Smooth muscle cell (in vitro differentiated cells): ENCODE measurements at regions not wholly inside any gene's neighbourhood (a gene's known extent, or its start where the extent isn't known, plus 50 kb on each side); places are given as distances from the start of the nearest gene placed in this dataset.

Source experiments
- DNase-seq: peaks from one replicate; lab custom pipeline; 2025; ENCODE audit not compliant: unreplicated experiment; lab: John Stamatoyannopoulos, UW
- H2AFZ ChIP-seq: fragments of 200-600 bp; sonication (generic); 2 replicates; pipeline ENCODE4 v1.6.0; 2016; ENCODE audit warnings: antibody characterized with exemption, low read depth, mild to moderate bottlenecking
- H3F3A ChIP-seq: fragments of 200-600 bp; sonication (generic); 2 replicates; pipeline ENCODE4 v1.6.0; 2017; ENCODE audit warnings: antibody characterized with exemption, low read depth
- H3K27ac ChIP-seq: fragments of 200-600 bp; sonication (generic); 2 replicates; pipeline ENCODE4 v1.5.1; 2016; ENCODE audit warnings: low read depth, mild to moderate bottlenecking
- H3K27me3 ChIP-seq: fragments of 200-600 bp; sonication (generic); 2 replicates; pipeline ENCODE4 v1.6.1; 2016; ENCODE audit warnings: low read depth, mild to moderate bottlenecking
- H3K36me3 ChIP-seq: fragments of 200-600 bp; sonication (generic); 2 replicates; pipeline ENCODE4 v1.5.1; 2016; ENCODE audit warnings: low read depth
- H3K4me1 ChIP-seq: fragments of 200-600 bp; sonication (generic); 2 replicates; pipeline ENCODE4 v1.5.1; 2016; ENCODE audit warnings: low read depth
- H3K4me2 ChIP-seq: fragments of 200-600 bp; sonication (generic); 2 replicates; pipeline ENCODE4 v1.6.0; 2016; ENCODE audit warnings: mild to moderate bottlenecking
- H3K4me3 ChIP-seq: fragments of 200-600 bp; sonication (generic); 2 replicates; pipeline ENCODE4 v1.5.1; 2016; ENCODE audit warnings: mild to moderate bottlenecking
- H3K79me2 ChIP-seq: fragments of 200-600 bp; sonication (generic); 2 replicates; pipeline ENCODE4 v1.6.0; 2016; ENCODE audit warnings: low read depth, mild to moderate bottlenecking
- H3K9ac ChIP-seq: fragments of 200-600 bp; sonication (generic); 2 replicates; pipeline ENCODE4 v1.6.0; 2016; ENCODE audit warnings: low read depth
- H3K9me3 ChIP-seq: fragments of 200-600 bp; sonication (generic); replicated peaks from 2 replicates; pipeline ENCODE4 v1.5.1; 2016; ENCODE audit warnings: low read depth
- H4K20me1 ChIP-seq: fragments of 200-600 bp; sonication (generic); 2 replicates; pipeline ENCODE4 v1.6.0; 2016; ENCODE audit warnings: low read depth
- WGBS: methylation state at CpG from one replicate; pipeline ENCODE4 v1.1.7; 2016; ENCODE audit warnings: low lambda C conversion rate; 5-methylcytosine and 5-hydroxymethylcytosine counted together
- TF ChIP-seq, protein P1 (sequence below): fragments of 200-600 bp; sonication (generic); IDR thresholded peaks from 2 replicates; pipeline ENCODE4 v1.5.1; 2017; ENCODE audit warnings: borderline replicate concordance, mild to moderate bottlenecking, antibody characterized with exemption; ENCODE audit not compliant: insufficient read depth, poor library complexity, severe bottlenecking

DNA sequence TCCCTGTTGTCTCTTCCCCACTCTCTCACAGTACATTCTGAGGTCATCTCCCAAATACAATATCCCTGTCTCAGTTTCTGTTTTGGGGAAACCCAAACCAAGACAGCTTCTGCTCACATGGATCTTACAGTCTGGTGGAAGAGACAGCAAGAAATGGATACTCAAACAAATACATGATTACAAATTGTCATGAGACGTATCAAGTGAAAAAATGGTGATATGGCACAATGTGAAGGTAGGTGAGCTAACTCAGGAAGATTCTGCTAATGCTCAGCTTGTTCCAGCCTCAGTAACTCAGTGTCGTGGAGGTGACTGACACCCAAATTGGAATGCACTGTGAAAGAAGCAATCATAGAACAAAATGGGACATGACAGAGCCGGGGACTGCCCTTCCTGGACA is 68.3 kb downstream of the CHST1 start:
- no peak overlapping the region for H2AFZ ChIP-seq
- 86% methylated on average over 3 of the region's 3 CpGs for WGBS
- H4K20me1 ChIP-seq, result no peaks in the 10 kb centered on the region

DNA sequence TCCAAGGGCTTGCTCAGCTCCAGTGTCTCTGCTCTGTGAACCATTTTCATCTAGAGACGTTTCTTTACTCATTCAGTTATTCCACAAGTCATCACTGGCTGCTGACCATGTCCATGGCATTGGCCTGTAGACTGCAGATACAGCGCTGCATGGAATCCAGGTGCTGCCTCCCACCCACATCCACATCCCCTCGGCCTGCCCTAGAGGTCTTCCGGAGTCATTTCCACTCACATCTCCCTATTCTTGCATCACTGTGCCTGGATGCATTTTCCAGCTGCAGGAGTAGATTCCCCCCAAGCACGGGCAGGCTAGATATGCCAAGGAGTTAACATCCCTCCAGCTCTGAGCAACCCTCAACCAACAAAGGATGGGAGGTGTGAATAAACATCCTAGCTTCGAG is 68.9 kb downstream of the CHST1 start:
- Histone ChIP-seq H3F3A (no peaks in the 10 kb centered on the region), H3K4me1 (no peaks in the 10 kb centered on the region), H3K9me3 (no peaks in the 10 kb centered on the region), H3K79me2 (no peaks in the 10 kb centered on the region), H3K27me3 (peaks cover 36% of the 10 kb centered on the region), H3K9ac (no peak overlapping the region), H4K20me1 (no peaks in the 10 kb centered on the region), H3K27ac (no peak overlapping the region), H3K4me2 (no peak overlapping the region), H2AFZ (no peak overlapping the region), H3K4me3 (no peak overlapping the region), H3K36me3 (no peaks in the 10 kb centered on the region)
- DNase-seq, result no peak
- TF ChIP-seq, protein P1, sequence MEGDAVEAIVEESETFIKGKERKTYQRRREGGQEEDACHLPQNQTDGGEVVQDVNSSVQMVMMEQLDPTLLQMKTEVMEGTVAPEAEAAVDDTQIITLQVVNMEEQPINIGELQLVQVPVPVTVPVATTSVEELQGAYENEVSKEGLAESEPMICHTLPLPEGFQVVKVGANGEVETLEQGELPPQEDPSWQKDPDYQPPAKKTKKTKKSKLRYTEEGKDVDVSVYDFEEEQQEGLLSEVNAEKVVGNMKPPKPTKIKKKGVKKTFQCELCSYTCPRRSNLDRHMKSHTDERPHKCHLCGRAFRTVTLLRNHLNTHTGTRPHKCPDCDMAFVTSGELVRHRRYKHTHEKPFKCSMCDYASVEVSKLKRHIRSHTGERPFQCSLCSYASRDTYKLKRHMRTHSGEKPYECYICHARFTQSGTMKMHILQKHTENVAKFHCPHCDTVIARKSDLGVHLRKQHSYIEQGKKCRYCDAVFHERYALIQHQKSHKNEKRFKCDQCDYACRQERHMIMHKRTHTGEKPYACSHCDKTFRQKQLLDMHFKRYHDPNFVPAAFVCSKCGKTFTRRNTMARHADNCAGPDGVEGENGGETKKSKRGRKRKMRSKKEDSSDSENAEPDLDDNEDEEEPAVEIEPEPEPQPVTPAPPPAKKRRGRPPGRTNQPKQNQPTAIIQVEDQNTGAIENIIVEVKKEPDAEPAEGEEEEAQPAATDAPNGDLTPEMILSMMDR, result no peak
- 81% methylated on average over 6 of the region's 6 CpGs for WGBS

More for the DNA sequence above, 68.3 kb downstream of the CHST1 start:
- DNase-seq, result no peak
- Histone ChIP-seq H3F3A (no peaks in the 10 kb centered on the region), H3K27ac (no peak overlapping the region), H3K27me3 (peaks cover 36% of the 10 kb centered on the region), H3K4me1 (no peaks in the 10 kb centered on the region), H3K4me3 (no peak overlapping the region), H3K9ac (no peak overlapping the region), H3K36me3 (no peaks in the 10 kb centered on the region), H3K4me2 (no peak overlapping the region), H3K79me2 (no peaks in the 10 kb centered on the region), H3K9me3 (no peaks in the 10 kb centered on the region)
- TF ChIP-seq, protein P1, result no peak

DNA sequence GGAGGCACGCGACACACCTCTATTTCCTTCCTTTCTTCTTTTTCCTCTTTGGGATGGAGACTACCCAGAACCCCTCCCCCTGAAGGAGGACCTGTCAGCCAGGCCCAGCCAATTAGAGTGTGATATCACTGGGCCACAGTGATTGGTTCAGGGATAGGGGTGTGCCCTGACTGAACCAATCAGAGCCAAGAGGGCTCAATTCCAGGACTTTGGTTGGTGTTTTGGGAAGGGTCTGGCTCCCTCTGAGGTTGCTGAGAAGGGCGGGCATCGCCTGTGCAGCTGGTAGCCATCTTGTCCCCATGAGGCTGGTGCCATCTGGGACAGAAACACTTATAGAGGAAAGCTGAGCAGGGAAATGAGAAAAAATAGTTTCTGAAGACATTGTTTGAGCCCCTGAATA is 71.4 kb downstream of the CHST1 start:
- WGBS, result 90% methylated on average over 4 of the region's 4 CpGs
- H3K9ac ChIP-seq, result no peak overlapping the region
- no peaks in the 10 kb centered on the region for H4K20me1 ChIP-seq
- no peaks in the 10 kb centered on the region for H3K79me2 ChIP-seq
- no peak overlapping the region for H3K27ac ChIP-seq
- peaks cover 41% of the 10 kb centered on the region for H3K27me3 ChIP-seq
- H3K4me3 ChIP-seq, result no peak overlapping the region
- H2AFZ ChIP-seq, result no peak overlapping the region
- H3K9me3 ChIP-seq, result no peaks in the 10 kb centered on the region
- no peaks in the 10 kb centered on the region for H3F3A ChIP-seq
- no peak overlapping the region for H3K4me2 ChIP-seq
- no peaks in the 10 kb centered on the region for H3K36me3 ChIP-seq
- DNase-seq, result no peak
- H3K4me1 ChIP-seq, result no peaks in the 10 kb centered on the region
- TF ChIP-seq, protein P1, result no peak

DNA sequence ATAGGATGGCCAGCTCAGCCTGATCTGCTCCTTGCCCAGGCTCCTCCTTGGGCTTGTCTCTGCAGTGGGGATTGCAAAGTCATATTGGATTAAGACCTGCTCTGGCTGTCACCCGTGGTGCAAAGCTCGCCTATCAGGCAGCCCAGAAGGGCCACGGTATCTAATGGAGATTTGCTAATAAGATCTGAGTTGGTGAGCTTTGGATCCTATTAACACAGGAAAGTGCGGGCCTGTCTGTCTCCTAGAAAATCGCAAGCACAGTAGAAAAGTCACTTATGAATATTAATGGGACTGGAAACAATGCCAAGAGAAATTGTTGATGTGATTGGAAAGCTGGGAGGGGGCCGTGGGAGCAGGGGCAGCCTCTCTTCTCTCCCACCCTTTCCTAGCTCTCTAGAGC is 72.8 kb downstream of the CHST1 start:
- no peak overlapping the region for H3K9ac ChIP-seq
- H3K36me3 ChIP-seq, result no peaks in the 10 kb centered on the region
- 83% methylated on average over 6 of the region's 6 CpGs for WGBS
- H3K79me2 ChIP-seq, result no peaks in the 10 kb centered on the region
- H2AFZ ChIP-seq, result no peak overlapping the region
- H3K4me3 ChIP-seq, result no peak overlapping the region
- H4K20me1 ChIP-seq, result no peaks in the 10 kb centered on the region
- H3F3A ChIP-seq, result no peaks in the 10 kb centered on the region
- H3K4me2 ChIP-seq, result no peak overlapping the region
- TF ChIP-seq, protein P1, result no peak
- no peak overlapping the region for H3K27ac ChIP-seq
- H3K4me1 ChIP-seq, result no peaks in the 10 kb centered on the region
- H3K9me3 ChIP-seq, result no peaks in the 10 kb centered on the region
- peaks cover 48% of the 10 kb centered on the region for H3K27me3 ChIP-seq
- no peak for DNase-seq
